Chondrocyte (in vitro differentiated cells): ENCODE measurements at regions not wholly inside any gene's neighbourhood (a gene's known extent, or its start where the extent isn't known, plus 50 kb on each side); places are given as distances from the start of the nearest gene placed in this dataset.

Experiments used
- DNase-seq: peaks from one replicate; pipeline ENCODE4 v3.0.0; 2021; ENCODE audit warnings: mixed read lengths, low spot score
- H3K27ac Mint-ChIP-seq: one replicate; pipeline ENCODE4 v1.8.0; 2021; ENCODE audit warnings: mild to moderate bottlenecking, moderate library complexity, mixed read lengths; ENCODE audit not compliant: unreplicated experiment
- H3K27me3 Mint-ChIP-seq: 2 replicates; pipeline ENCODE4 v1.8.0; 2021; ENCODE audit warnings: low read depth, mixed read lengths
- H3K36me3 Mint-ChIP-seq: 2 replicates; pipeline ENCODE4 v1.8.0; 2021; ENCODE audit warnings: low read depth, mixed read lengths
- H3K4me1 Mint-ChIP-seq: 2 replicates; pipeline ENCODE4 v1.8.0; 2021; ENCODE audit warnings: low read depth, mild to moderate bottlenecking, mixed read lengths
- H3K4me3 Mint-ChIP-seq: one replicate; pipeline ENCODE4 v1.8.0; 2021; ENCODE audit warnings: mild to moderate bottlenecking, moderate library complexity, mixed read lengths; ENCODE audit not compliant: unreplicated experiment
- H3K9me3 Mint-ChIP-seq: 2 replicates; pipeline ENCODE4 v1.8.0; 2021; ENCODE audit warnings: low read depth, mixed read lengths
- CTCF ChIP-seq: fragments of 200-600 bp; sonication (generic); IDR thresholded peaks from 2 replicates; pipeline ENCODE4 v1.5.0; 2021; ENCODE audit warnings: antibody characterized with exemption, mild to moderate bottlenecking, moderate library complexity

- H3K27me3 Mint-ChIP-seq = peaks cover 7% of the 10 kb centered on the region
- no peak overlapping the region for H3K27ac Mint-ChIP-seq
- H3K36me3 Mint-ChIP-seq = no peaks in the 10 kb centered on the region
- H3K9me3 Mint-ChIP-seq = peaks cover 3% of the 10 kb centered on the region
- DNase-seq = no peak
- no peak overlapping the region for H3K4me3 Mint-ChIP-seq
- no peaks in the 10 kb centered on the region for H3K4me1 Mint-ChIP-seq
- TF ChIP-seq CTCF = no peak
These were observed 156.9 kb upstream of the SSTR4 start for GRCh38 chr20:22878166-22878565.

GRCh38 chr20:22880277-22880676, 154.8 kb upstream of the SSTR4 start:
- H3K27me3 Mint-ChIP-seq = peaks cover 7% of the 10 kb centered on the region

GRCh38 chr20:22887796-22888195, 147.3 kb upstream of the SSTR4 start:
- no peak for TF ChIP-seq CTCF
- H3K4me3 Mint-ChIP-seq = no peak overlapping the region
- H3K4me1 Mint-ChIP-seq = no peaks in the 10 kb centered on the region
- peaks cover 12% of the 10 kb centered on the region for H3K27me3 Mint-ChIP-seq
- peaks cover 29% of the 10 kb centered on the region for H3K9me3 Mint-ChIP-seq
- peaks cover 6% of the 10 kb centered on the region for H3K36me3 Mint-ChIP-seq
- H3K27ac Mint-ChIP-seq = no peak overlapping the region
- DNase-seq = no peak

More at GRCh38 chr20:22880277-22880676, 154.8 kb upstream of the SSTR4 start:
- no peak for TF ChIP-seq CTCF
- no peaks in the 10 kb centered on the region for H3K36me3 Mint-ChIP-seq
- no peak for DNase-seq
- H3K9me3 Mint-ChIP-seq = peaks cover 16% of the 10 kb centered on the region
- no peaks in the 10 kb centered on the region for H3K4me1 Mint-ChIP-seq
- H3K4me3 Mint-ChIP-seq = no peak overlapping the region
- H3K27ac Mint-ChIP-seq = no peak overlapping the region

- peaks cover 13% of the 10 kb centered on the region for H3K9me3 Mint-ChIP-seq
- H3K27ac Mint-ChIP-seq = no peak overlapping the region
- DNase-seq = no peak
- H3K36me3 Mint-ChIP-seq = peaks cover 6% of the 10 kb centered on the region
- TF ChIP-seq CTCF = no peak
- H3K4me1 Mint-ChIP-seq = no peaks in the 10 kb centered on the region
- H3K27me3 Mint-ChIP-seq = peaks cover 12% of the 10 kb centered on the region
- no peak overlapping the region for H3K4me3 Mint-ChIP-seq
These were observed 144.4 kb upstream of the SSTR4 start for GRCh38 chr20:22890594-22891300.

GRCh38 chr20:22901164-22901563, 133.9 kb upstream of the SSTR4 start:
- Mint-ChIP-seq H3K4me3 (no peak overlapping the region), H3K27ac (no peak overlapping the region), H3K4me1 (peaks cover 8% of the 10 kb centered on the region), H3K27me3 (no peaks in the 10 kb centered on the region), H3K9me3 (peaks cover 22% of the 10 kb centered on the region), H3K36me3 (peaks cover 10% of the 10 kb centered on the region)
- no peak for TF ChIP-seq CTCF
- DNase-seq = no peak
